MM.1S (cell line): ENCODE measurements at regions not wholly inside any gene's neighbourhood (a gene's known extent, or its start where the extent isn't known, plus 50 kb on each side); places are given as distances from the start of the nearest gene placed in this dataset.

Experiments
- DNase-seq: peaks from one replicate; pipeline ENCODE4 v3.0.0-alpha.2; 2015
- H2AFZ ChIP-seq: fragments of 300-600 bp; sonication (generic); 2 replicates; pipeline ENCODE4 v1.6.0; 2016; ENCODE audit warnings: antibody characterized with exemption, low read length
- H3F3A ChIP-seq: fragments of 300-600 bp; sonication (generic); 2 replicates; pipeline ENCODE4 v1.6.1; 2016; ENCODE audit warnings: mild to moderate bottlenecking, antibody characterized with exemption, low read length, moderate library complexity, mixed read lengths; ENCODE audit not compliant: insufficient read depth
- H3K27ac ChIP-seq: fragments of 300-600 bp; sonication (generic); 2 replicates; pipeline ENCODE4 v1.5.1; 2016; ENCODE audit warnings: mild to moderate bottlenecking, low read length
- H3K27me3 ChIP-seq: fragments of 300-600 bp; sonication (generic); replicated peaks from 2 replicates; pipeline ENCODE4 v1.6.0; 2016; ENCODE audit warnings: low read length; ENCODE audit not compliant: insufficient read depth
- H3K36me3 ChIP-seq: fragments of 300-600 bp; sonication (generic); replicated peaks from 2 replicates; pipeline ENCODE4 v1.6.1; 2016; ENCODE audit warnings: mild to moderate bottlenecking, low read length, mixed read lengths; ENCODE audit not compliant: insufficient read depth
- H3K4me1 ChIP-seq: fragments of 300-600 bp; sonication (generic); 2 replicates; pipeline ENCODE4 v1.6.1; 2016; ENCODE audit warnings: low read length, mixed read lengths
- H3K4me2 ChIP-seq: fragments of 300-600 bp; sonication (generic); 2 replicates; pipeline ENCODE4 v1.6.0; 2016; ENCODE audit warnings: low read depth, low read length
- H3K4me3 ChIP-seq: fragments of 300-600 bp; sonication (generic); 2 replicates; pipeline ENCODE4 v1.5.1; 2016; ENCODE audit warnings: low read length, mixed read lengths
- H3K79me2 ChIP-seq: fragments of 300-600 bp; sonication (generic); 2 replicates; pipeline ENCODE4 v1.6.1; 2016; ENCODE audit warnings: mixed run types, low read length, mixed read lengths
- H3K9ac ChIP-seq: fragments of 300-600 bp; sonication (generic); 2 replicates; pipeline ENCODE4 v1.6.1; 2016; ENCODE audit warnings: low read length, mixed read lengths
- H3K9me2 ChIP-seq: fragments of 300-600 bp; sonication (generic); replicated peaks from 2 replicates; pipeline ENCODE4 v1.6.1; 2016; ENCODE audit warnings: mild to moderate bottlenecking, low read length, mixed read lengths; ENCODE audit not compliant: insufficient read depth
- H3K9me3 ChIP-seq: fragments of 300-600 bp; sonication (generic); replicated peaks from 2 replicates; pipeline ENCODE4 v1.6.1; 2016; ENCODE audit warnings: mild to moderate bottlenecking, low read length, mixed read lengths; ENCODE audit not compliant: insufficient read depth
- H4K20me1 ChIP-seq: fragments of 300-600 bp; sonication (generic); 2 replicates; pipeline ENCODE4 v1.6.1; 2016; ENCODE audit warnings: mild to moderate bottlenecking, low read length, moderate library complexity, mixed read lengths; ENCODE audit not compliant: insufficient read depth
- EZH2 ChIP-seq: fragments of 300-600 bp; sonication (generic); optimal IDR thresholded peaks from 2 replicates; pipeline ENCODE3; 2017; ENCODE audit warnings: low read depth, mild to moderate bottlenecking, antibody characterized with exemption, low read length, mixed read lengths
- EZH2phosphoT487 ChIP-seq: fragments of 300-600 bp; sonication (generic); IDR thresholded peaks from 2 replicates; pipeline ENCODE4 v1.6.1; 2018; ENCODE audit warnings: antibody characterized with exemption, low read length
- TF ChIP-seq, protein P1 (sequence below): fragments of 300-600 bp; sonication (generic); IDR thresholded peaks from 2 replicates; pipeline ENCODE4 v1.5.1; 2016; ENCODE audit warnings: antibody characterized with exemption, low read length, mixed read lengths

DNA sequence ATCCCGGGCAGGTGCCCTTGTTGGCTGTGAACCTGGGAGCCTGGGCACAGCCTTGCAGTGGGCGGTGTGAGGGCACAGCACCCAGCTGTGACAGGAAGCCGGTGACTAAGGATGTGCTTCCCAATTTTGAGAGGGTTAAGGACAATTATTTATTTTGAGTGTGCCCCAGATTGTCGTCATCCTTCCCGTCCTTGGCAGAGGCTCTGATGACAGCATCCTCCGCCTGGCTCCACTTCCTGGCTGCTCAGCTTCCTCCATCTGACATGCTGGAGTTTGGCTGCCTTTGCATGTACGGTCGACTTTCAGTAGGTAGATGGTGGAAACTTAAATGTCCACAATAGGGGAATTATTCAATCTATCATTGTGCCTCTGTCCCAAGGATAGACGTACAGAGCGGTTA lies 282.4 kb upstream of the EEF2KMT start:
- H3F3A ChIP-seq: no peaks in the 10 kb centered on the region
- no peak overlapping the region for H3K9ac ChIP-seq
- no peak overlapping the region for H3K4me3 ChIP-seq
- no peaks in the 10 kb centered on the region for H4K20me1 ChIP-seq
- H3K27ac ChIP-seq: no peak overlapping the region
- DNase-seq: no peak
- H3K4me2 ChIP-seq: no peak overlapping the region
- H3K4me1 ChIP-seq: no peaks in the 10 kb centered on the region
- no peaks in the 10 kb centered on the region for H3K27me3 ChIP-seq
- H3K36me3 ChIP-seq: no peaks in the 10 kb centered on the region
- H3K79me2 ChIP-seq: no peaks in the 10 kb centered on the region
- no peaks in the 10 kb centered on the region for H3K9me3 ChIP-seq
- TF ChIP-seq EZH2 (no peak), EZH2phosphoT487 (no peak)
- TF ChIP-seq, protein P1, sequence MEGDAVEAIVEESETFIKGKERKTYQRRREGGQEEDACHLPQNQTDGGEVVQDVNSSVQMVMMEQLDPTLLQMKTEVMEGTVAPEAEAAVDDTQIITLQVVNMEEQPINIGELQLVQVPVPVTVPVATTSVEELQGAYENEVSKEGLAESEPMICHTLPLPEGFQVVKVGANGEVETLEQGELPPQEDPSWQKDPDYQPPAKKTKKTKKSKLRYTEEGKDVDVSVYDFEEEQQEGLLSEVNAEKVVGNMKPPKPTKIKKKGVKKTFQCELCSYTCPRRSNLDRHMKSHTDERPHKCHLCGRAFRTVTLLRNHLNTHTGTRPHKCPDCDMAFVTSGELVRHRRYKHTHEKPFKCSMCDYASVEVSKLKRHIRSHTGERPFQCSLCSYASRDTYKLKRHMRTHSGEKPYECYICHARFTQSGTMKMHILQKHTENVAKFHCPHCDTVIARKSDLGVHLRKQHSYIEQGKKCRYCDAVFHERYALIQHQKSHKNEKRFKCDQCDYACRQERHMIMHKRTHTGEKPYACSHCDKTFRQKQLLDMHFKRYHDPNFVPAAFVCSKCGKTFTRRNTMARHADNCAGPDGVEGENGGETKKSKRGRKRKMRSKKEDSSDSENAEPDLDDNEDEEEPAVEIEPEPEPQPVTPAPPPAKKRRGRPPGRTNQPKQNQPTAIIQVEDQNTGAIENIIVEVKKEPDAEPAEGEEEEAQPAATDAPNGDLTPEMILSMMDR: no peak
- no peak overlapping the region for H2AFZ ChIP-seq
- no peaks in the 10 kb centered on the region for H3K9me2 ChIP-seq

DNA sequence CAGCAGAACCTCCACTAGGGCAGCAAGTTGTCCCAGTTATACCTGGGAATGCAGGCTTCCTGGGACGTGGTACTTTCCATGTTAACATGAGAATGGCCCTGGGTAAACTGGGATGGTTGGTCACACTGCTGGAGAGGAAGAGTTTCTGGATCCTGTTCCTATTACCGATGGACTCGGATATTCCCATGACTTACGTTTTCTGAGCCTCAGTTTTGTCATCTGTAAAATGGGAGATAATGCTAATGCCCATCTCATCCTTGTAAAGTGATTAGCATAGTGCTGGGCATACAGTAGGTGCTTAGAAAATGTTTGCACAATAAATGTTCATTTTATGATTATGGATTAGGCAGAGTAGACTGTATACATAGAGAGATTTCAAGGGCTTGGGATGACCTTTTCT lies 280.9 kb upstream of the EEF2KMT start:
- Histone ChIP-seq H3K9me3 (no peaks in the 10 kb centered on the region), H3K9me2 (no peaks in the 10 kb centered on the region), H3K27ac (no peak overlapping the region), H4K20me1 (no peaks in the 10 kb centered on the region), H3K79me2 (no peaks in the 10 kb centered on the region), H3K9ac (no peak overlapping the region), H3K27me3 (no peaks in the 10 kb centered on the region; the same call in 1 of the 2 replicates), H3F3A (no peaks in the 10 kb centered on the region), H3K4me2 (no peak overlapping the region), H3K4me1 (no peaks in the 10 kb centered on the region), H3K4me3 (no peak overlapping the region), H3K36me3 (no peaks in the 10 kb centered on the region), H2AFZ (no peak overlapping the region)
- TF ChIP-seq, protein P1: no peak
- TF ChIP-seq EZH2phosphoT487: no peak
- no peak for TF ChIP-seq EZH2
- no peak for DNase-seq

DNA sequence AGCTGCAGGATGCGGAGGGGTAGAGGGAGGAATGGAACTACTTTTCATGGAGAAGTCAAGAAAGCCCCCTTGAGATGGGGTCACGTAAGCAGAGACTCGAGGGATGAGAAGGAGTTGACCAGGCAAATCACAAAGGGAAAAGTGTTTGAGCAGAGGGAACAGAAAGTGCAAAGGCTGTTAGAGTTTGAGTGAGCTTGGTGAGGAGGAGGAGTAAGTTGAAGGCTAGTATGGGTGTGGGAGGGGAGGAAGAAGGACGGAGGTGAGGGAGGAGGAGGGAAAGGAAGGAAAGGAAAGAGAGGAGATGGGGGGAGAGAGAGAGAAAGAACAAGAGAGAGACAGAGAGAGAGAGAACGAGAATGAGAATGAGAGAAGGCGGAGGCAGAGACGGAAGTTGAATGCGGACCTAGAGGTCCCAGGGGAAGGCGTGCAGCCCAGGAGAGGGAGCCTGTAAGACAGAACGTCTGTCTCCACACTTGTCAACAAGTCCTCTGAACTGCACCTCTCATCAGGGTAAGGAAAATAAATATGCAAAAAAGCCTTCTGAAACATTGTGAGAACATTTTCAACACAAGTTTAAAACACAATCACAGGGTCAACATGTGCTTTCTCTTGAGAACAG lies 279.8 kb upstream of the EEF2KMT start:
- peaks cover 6% of the 10 kb centered on the region for H3K27me3 ChIP-seq
- H3K4me1 ChIP-seq: no peaks in the 10 kb centered on the region
- no peaks in the 10 kb centered on the region for H3K79me2 ChIP-seq
- no peaks in the 10 kb centered on the region for H3K9me3 ChIP-seq
- H3K9me2 ChIP-seq: no peaks in the 10 kb centered on the region
- H3K27ac ChIP-seq: no peak overlapping the region
- no peak overlapping the region for H3K4me3 ChIP-seq
- H3K4me2 ChIP-seq: no peak overlapping the region
- DNase-seq: no peak
- H3K9ac ChIP-seq: no peak overlapping the region
- TF ChIP-seq EZH2: no peak
- TF ChIP-seq, protein P1: no peak
- no peak for TF ChIP-seq EZH2phosphoT487
- no peak overlapping the region for H2AFZ ChIP-seq
- H3F3A ChIP-seq: no peaks in the 10 kb centered on the region
- no peaks in the 10 kb centered on the region for H4K20me1 ChIP-seq
- no peaks in the 10 kb centered on the region for H3K36me3 ChIP-seq
